ENCODE measurements at regions not wholly inside any gene's neighbourhood (a gene's known extent, or its start where the extent isn't known, plus 50 kb on each side); places are given as distances from the start of the nearest gene placed in this dataset.

DNA sequence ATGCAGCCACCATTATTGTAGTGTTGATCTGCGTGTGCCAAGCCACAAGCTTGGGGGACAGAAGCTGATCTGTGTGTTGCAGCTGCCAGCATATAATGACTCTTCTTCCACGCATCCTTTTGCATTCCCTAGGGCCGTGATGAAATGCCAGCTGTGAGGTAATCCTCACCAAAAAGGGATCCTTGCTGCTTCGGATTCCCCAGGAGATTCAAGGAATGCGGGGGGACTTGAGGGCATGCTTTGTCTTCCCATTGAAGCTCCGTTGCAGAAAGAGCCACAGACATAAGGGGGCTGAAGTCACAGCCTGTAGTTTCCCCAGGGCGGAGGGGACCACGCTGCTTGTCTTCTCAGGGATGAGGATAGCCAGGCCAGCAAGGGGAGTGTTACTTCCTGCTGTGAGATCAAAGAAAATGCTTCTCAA lies 281.6 kb upstream of the FMN2 start:
- no peak for DNase-seq (ENCODE audit: extremely low read depth, low read depth)
- TF ChIP-seq, protein P1, sequence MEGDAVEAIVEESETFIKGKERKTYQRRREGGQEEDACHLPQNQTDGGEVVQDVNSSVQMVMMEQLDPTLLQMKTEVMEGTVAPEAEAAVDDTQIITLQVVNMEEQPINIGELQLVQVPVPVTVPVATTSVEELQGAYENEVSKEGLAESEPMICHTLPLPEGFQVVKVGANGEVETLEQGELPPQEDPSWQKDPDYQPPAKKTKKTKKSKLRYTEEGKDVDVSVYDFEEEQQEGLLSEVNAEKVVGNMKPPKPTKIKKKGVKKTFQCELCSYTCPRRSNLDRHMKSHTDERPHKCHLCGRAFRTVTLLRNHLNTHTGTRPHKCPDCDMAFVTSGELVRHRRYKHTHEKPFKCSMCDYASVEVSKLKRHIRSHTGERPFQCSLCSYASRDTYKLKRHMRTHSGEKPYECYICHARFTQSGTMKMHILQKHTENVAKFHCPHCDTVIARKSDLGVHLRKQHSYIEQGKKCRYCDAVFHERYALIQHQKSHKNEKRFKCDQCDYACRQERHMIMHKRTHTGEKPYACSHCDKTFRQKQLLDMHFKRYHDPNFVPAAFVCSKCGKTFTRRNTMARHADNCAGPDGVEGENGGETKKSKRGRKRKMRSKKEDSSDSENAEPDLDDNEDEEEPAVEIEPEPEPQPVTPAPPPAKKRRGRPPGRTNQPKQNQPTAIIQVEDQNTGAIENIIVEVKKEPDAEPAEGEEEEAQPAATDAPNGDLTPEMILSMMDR (IDR thresholded peaks at IDR 0.05; ENCODE audit: low read depth, low read length), result no peak

DNA sequence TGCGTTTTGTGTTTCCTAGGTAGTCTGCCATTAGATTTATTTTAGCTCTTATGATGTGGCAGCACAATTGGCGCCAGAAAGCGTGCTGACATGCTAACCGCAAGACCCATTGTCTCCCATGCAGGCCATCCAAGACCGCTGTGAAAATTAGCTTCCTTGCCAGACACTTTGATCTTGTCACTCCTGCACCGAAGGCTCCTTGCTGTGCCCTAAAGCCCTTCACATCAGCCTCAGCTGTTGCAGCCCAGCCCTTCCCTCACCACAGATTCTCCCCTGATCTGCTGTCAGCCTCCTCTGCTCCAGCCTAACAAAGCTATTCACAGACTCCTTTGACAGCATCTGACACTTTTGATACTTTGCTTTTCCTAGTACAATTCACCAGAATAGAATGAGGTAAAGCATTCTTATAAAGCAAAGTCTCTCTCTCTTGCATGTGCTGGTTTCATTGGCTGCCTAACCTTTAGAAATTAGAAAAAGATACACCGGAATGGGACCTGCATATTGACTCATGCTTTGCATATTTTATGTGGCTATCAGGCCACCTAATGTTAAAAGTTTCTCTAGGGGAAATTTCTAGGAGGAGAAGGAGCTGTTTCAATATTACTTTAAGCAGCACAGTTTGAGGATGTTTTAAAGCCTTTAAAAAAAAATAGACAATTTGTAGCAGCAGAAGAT lies 280.3 kb upstream of the FMN2 start:
- no peak for DNase-seq (ENCODE audit: extremely low read depth, low read depth)
- TF ChIP-seq, protein P1 (IDR thresholded peaks at IDR 0.05; ENCODE audit: low read depth, low read length), result no peak

DNA sequence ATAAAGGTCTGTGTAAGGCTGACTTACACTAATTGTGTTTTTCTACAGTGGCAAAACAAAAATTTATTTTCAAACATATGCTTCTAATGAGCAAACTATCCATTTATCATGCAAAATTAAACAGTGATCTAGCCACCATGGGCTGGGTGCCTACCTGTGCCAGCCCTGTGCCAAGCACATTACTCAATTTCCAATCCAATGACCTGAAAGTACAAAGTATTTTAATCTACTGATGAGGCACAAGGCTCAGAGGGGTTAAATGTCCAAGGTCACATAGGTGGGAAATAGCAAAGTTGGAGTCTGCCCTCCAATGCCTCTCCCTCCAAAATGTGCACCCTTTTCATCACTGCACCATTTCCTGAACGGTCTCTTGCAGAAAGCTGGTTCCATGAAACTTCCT lies 279.1 kb upstream of the FMN2 start:
- TF ChIP-seq, protein P1 (IDR thresholded peaks at IDR 0.05; ENCODE audit: low read depth, low read length), result no peak
- DNase-seq (ENCODE audit: extremely low read depth, low read depth), result no peak

GRCh38 chr1:239814306-239814881 lies 277.3 kb upstream of the FMN2 start:
- peak; percentile 14 for DNase-seq (ENCODE audit: extremely low read depth, low read depth)

DNA sequence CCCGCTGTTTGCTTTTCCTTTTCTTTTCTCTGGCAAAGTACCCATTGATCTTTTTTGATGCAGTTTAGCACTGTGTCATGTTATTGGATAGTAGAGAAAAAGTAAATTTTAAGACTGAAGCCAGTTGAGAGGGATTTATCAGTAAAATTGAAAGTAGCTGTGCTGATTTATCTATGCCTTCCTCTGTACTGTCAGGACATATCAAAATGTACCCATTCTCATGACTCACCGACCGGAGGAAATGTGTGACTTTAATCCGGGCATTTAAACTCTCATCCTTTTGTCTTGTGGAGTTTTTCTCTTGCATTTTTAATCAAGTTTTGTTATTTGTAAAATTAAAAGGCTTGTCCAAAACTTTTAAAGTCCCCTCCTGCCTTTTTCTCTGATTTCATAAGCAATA lies 276.6 kb upstream of the FMN2 start:
- TF ChIP-seq, protein P1 (IDR thresholded peaks at IDR 0.05; ENCODE audit: low read depth, low read length), result no peak
- no peak for DNase-seq (ENCODE audit: extremely low read depth, low read depth)

More at GRCh38 chr1:239814306-239814881, 277.3 kb upstream of the FMN2 start:
- TF ChIP-seq, protein P1 (IDR thresholded peaks at IDR 0.05; ENCODE audit: low read depth, low read length), result no peak

DNA sequence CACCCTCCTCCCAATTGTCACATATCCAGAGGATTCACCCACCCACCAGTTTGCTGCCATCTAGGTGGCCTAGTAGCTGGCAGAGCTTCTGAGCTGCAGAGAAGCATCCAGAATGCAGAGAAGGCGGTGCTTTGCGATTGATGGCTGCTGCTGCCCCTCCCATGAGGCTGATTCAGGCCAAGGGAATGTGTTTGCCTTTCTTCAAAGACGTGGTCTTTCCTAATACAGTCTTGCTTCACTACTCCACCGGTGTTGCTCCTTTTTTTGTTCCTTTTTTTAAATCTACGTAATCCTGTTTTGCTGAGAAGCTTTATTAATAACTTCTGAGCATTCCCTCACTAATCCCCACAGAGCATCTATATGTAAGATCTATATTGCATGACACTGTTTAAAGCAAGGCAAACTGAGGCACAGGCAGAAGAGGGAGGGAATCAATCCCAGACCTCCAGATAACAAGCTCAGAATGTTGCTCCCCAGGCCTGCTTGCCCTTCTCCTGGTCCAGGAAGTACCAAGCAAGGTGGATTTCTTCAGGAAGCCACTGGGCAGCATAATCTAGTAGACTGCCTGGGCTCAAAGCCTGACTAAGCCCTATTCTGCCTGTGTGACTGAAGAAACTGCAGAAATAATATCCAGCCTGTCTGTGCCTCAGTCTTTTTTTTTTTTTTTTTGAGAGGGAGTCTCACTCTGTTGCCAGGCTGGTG lies 275.5 kb upstream of the FMN2 start:
- peak; percentile 14 for DNase-seq (ENCODE audit: extremely low read depth, low read depth)
- TF ChIP-seq, protein P1 (IDR thresholded peaks at IDR 0.05; ENCODE audit: low read depth, low read length), result no peak

GRCh38 chr1:239817276-239817675 lies 274.4 kb upstream of the FMN2 start:
- TF ChIP-seq, protein P1 (IDR thresholded peaks at IDR 0.05; ENCODE audit: low read depth, low read length), result no peak
- no peak for DNase-seq (ENCODE audit: extremely low read depth, low read depth)

All from AG09319 (cell line).